Keratinocyte (primary cell): ENCODE measurements at regions not wholly inside any gene's neighbourhood (a gene's known extent, or its start where the extent isn't known, plus 50 kb on each side); places are given as distances from the start of the nearest gene placed in this dataset.

Source experiments
- EZH2 ChIP-seq: IDR thresholded peaks from one replicate; pipeline ENCODE4 v1.6.1; 2012; ENCODE audit warnings: inconsistent platforms, mild to moderate bottlenecking, low read length, moderate library complexity
- TF ChIP-seq, protein P1 (sequence below), 3 experiments: IDR thresholded peaks in 1 of 3; conservative IDR thresholded peaks in 1 of 3; optimal IDR thresholded peaks in 1 of 3; 2 replicates in 2 of 3; 3 replicates in 1 of 3; pipeline versions ENCODE3 to v1.5.1; 2011; ENCODE audit warnings: low read length in 3 of 3, mild to moderate bottlenecking in 3 of 3, moderate library complexity in 2 of 3, control low read depth in 1 of 3, inconsistent platforms in 1 of 3; ENCODE audit not compliant: insufficient read depth in 2 of 3; ENCODE audit errors: extremely low read depth in 1 of 3

DNA sequence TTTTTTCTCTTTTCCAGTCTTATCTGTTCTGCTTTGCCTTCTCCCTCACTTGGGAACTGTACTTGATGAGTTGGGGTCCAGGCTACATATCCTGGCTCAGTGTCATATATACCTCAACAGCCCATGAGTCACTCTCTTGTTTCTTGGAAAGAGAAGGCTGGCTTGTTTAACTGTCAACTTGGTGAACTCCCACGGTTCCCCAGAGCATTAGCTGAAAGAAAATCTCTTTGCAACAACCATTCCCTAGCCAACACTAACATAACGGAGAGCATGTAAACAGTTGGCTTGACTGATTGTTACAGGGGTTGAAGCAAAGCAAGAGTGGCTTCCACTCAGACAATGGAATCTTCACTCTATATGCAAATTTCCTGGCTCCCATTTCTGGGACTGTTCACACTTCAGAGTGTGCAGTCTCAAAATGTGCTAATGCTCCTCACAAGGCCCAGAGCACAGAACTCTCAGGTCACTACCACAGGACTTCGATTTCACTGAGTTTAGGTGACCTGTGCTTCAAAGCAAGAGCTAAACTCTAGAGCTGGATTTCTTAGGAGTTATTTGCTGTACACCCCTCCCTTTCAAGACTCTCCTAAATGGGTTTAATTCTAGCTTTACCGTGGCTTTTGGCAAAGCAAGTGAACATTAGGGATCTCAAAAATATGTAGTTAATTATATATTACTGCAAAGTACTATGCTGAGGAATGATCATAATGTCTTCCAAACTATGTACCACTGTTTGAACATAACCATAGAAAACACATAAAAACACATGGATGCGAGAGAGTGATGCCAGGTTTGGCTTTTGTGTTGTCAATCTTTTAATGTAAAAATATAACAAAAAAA, 609.8 kb downstream of the RFPL4B start:
- TF ChIP-seq, protein P1, sequence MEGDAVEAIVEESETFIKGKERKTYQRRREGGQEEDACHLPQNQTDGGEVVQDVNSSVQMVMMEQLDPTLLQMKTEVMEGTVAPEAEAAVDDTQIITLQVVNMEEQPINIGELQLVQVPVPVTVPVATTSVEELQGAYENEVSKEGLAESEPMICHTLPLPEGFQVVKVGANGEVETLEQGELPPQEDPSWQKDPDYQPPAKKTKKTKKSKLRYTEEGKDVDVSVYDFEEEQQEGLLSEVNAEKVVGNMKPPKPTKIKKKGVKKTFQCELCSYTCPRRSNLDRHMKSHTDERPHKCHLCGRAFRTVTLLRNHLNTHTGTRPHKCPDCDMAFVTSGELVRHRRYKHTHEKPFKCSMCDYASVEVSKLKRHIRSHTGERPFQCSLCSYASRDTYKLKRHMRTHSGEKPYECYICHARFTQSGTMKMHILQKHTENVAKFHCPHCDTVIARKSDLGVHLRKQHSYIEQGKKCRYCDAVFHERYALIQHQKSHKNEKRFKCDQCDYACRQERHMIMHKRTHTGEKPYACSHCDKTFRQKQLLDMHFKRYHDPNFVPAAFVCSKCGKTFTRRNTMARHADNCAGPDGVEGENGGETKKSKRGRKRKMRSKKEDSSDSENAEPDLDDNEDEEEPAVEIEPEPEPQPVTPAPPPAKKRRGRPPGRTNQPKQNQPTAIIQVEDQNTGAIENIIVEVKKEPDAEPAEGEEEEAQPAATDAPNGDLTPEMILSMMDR (optimal IDR thresholded peaks at IDR 0.05 in 1 of 3, IDR thresholded peaks at IDR 0.05 in 1 of 3, conservative IDR thresholded peaks at IDR 0.05 in 1 of 3; ENCODE audit: extremely low read depth in 1 of 3, insufficient read depth in 2 of 3, low read length in 3 of 3) = no peak
- no peak for TF ChIP-seq EZH2
